ENCODE measurements at regions not wholly inside any gene's neighbourhood (a gene's known extent, or its start where the extent isn't known, plus 50 kb on each side); places are given as distances from the start of the nearest gene placed in this dataset.
"Not testable (repeated sequence)": the region's sequence is repeated elsewhere in the genome, so short reads cannot be mapped to it uniquely, and the experiment has no call there.

GRCh38 chr22:38375784-38376183 lies 58.6 kb upstream of the CSNK1E start:
- peaks cover 11% of the 10 kb centered on the region for H3K9me3 Mint-ChIP-seq
- H3K36me3 Mint-ChIP-seq (ENCODE audit: low read depth): peaks cover 47% of the 10 kb centered on the region
- ATAC-seq (replicated peaks); H3K27me3 Mint-ChIP-seq; H3K4me3 Mint-ChIP-seq; H3K27ac Mint-ChIP-seq: not testable (repeated sequence)
- peaks cover 14% of the 10 kb centered on the region for H3K4me1 Mint-ChIP-seq

- peaks cover 14% of the 10 kb centered on the region for H3K4me1 Mint-ChIP-seq
- not testable (repeated sequence) for H3K27me3 Mint-ChIP-seq; H3K27ac Mint-ChIP-seq; H3K4me3 Mint-ChIP-seq; ATAC-seq (replicated peaks)
- peaks cover 11% of the 10 kb centered on the region for H3K9me3 Mint-ChIP-seq
- H3K36me3 Mint-ChIP-seq (ENCODE audit: low read depth): peaks cover 40% of the 10 kb centered on the region
Measured at GRCh38 chr22:38375005-38375404, 57.8 kb upstream of the CSNK1E start.

- not testable (repeated sequence) for ATAC-seq (replicated peaks); H3K27me3 Mint-ChIP-seq
- peaks cover 14% of the 10 kb centered on the region for H3K4me1 Mint-ChIP-seq
- peak overlapping the region; percentile 45 for H3K4me3 Mint-ChIP-seq
- H3K36me3 Mint-ChIP-seq (ENCODE audit: low read depth): peaks cover 34% of the 10 kb centered on the region
- H3K9me3 Mint-ChIP-seq: peaks cover 11% of the 10 kb centered on the region
- peak overlapping the region; percentile 41 for H3K27ac Mint-ChIP-seq
Measured at GRCh38 chr22:38374433-38374831, 57.2 kb upstream of the CSNK1E start.

- Mint-ChIP-seq H3K27ac (peak overlapping the region; percentile 41), H3K9me3 (peaks cover 11% of the 10 kb centered on the region), H3K4me1 (peaks cover 14% of the 10 kb centered on the region), H3K36me3 (ENCODE audit: low read depth) (peaks cover 34% of the 10 kb centered on the region), H3K4me3 (peak overlapping the region; percentile 45)
- not testable (repeated sequence) for H3K27me3 Mint-ChIP-seq
- ATAC-seq (replicated peaks): peak; percentile 65
Measured at GRCh38 chr22:38373783-38374432, 56.7 kb upstream of the CSNK1E start.

- Mint-ChIP-seq H3K36me3 (ENCODE audit: low read depth) (peaks cover 23% of the 10 kb centered on the region), H3K9me3 (peaks cover 11% of the 10 kb centered on the region), H3K4me1 (peaks cover 14% of the 10 kb centered on the region)
- H3K27me3 Mint-ChIP-seq; ATAC-seq (replicated peaks); H3K27ac Mint-ChIP-seq; H3K4me3 Mint-ChIP-seq: not testable (repeated sequence)
Measured at GRCh38 chr22:38372665-38373064, 55.4 kb upstream of the CSNK1E start.

GRCh38 chr22:38370490-38370889 lies 53.3 kb upstream of the CSNK1E start:
- peaks cover 11% of the 10 kb centered on the region for H3K9me3 Mint-ChIP-seq
- peaks cover 27% of the 10 kb centered on the region for H3K36me3 Mint-ChIP-seq (ENCODE audit: low read depth)
- not testable (repeated sequence) for H3K27ac Mint-ChIP-seq; H3K27me3 Mint-ChIP-seq; ATAC-seq (replicated peaks); H3K4me3 Mint-ChIP-seq
- peaks cover 14% of the 10 kb centered on the region for H3K4me1 Mint-ChIP-seq

- H3K4me1 Mint-ChIP-seq: peaks cover 11% of the 10 kb centered on the region
- H3K36me3 Mint-ChIP-seq (ENCODE audit: low read depth): peaks cover 32% of the 10 kb centered on the region
- peaks cover 11% of the 10 kb centered on the region for H3K9me3 Mint-ChIP-seq
- not testable (repeated sequence) for H3K27ac Mint-ChIP-seq; H3K4me3 Mint-ChIP-seq; H3K27me3 Mint-ChIP-seq; ATAC-seq (replicated peaks)
Measured at GRCh38 chr22:38369132-38369531, 51.9 kb upstream of the CSNK1E start.

Data from activated T-helper 17 cell treated with anti-CD3 and anti-CD28 coated beads, Interleukin-2, amount 50 U/mL, for 72 hours (primary cell).